ENCODE measurements at regions not wholly inside any gene's neighbourhood (a gene's known extent, or its start where the extent isn't known, plus 50 kb on each side); places are given as distances from the start of the nearest gene placed in this dataset.

DNA sequence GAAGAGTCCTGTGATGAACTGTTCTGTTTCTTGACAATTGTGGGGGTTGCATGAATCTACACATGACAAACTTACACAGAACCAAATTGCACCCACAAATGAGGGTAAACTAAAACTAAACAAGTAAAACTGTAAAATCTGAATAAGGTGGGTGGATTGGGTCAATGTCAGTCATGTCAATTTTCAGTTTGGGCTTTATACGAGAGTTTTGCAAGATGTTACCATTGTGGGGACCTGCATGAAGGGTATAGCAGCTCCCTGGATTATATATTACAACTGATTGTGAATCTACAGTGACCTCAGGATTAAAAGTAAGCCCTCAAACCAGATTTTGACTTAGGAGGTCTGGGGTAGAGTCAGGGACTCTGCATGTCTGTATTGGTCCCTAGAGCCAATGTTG lies 101.5 kb upstream of the LHX5 start:
- intact Hi-C loops (cut with DNase I) = no loop called here
- TF ChIP-seq, protein P1, sequence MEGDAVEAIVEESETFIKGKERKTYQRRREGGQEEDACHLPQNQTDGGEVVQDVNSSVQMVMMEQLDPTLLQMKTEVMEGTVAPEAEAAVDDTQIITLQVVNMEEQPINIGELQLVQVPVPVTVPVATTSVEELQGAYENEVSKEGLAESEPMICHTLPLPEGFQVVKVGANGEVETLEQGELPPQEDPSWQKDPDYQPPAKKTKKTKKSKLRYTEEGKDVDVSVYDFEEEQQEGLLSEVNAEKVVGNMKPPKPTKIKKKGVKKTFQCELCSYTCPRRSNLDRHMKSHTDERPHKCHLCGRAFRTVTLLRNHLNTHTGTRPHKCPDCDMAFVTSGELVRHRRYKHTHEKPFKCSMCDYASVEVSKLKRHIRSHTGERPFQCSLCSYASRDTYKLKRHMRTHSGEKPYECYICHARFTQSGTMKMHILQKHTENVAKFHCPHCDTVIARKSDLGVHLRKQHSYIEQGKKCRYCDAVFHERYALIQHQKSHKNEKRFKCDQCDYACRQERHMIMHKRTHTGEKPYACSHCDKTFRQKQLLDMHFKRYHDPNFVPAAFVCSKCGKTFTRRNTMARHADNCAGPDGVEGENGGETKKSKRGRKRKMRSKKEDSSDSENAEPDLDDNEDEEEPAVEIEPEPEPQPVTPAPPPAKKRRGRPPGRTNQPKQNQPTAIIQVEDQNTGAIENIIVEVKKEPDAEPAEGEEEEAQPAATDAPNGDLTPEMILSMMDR (IDR thresholded peaks at IDR 0.05) = no peak
- TF ChIP-seq POLR2A (IDR thresholded peaks at IDR 0.05) = no peak
- no peak for DNase-seq
- H3K9me3 ChIP-seq = no peaks in the 10 kb centered on the region
- H3K27me3 ChIP-seq = peaks cover 0 to 55% (median 0%) of the 10 kb centered on the region in 4 donors
- H3K36me3 ChIP-seq = no peaks in the 10 kb centered on the region
- H3K4me3 ChIP-seq = no peak overlapping the region
- 82 to 89% methylated on average over 1 of the region's 1 CpG for WGBS, 2 donors
- no peaks in the 10 kb centered on the region for H3K4me1 ChIP-seq
- no peak overlapping the region for H3K27ac ChIP-seq

DNA sequence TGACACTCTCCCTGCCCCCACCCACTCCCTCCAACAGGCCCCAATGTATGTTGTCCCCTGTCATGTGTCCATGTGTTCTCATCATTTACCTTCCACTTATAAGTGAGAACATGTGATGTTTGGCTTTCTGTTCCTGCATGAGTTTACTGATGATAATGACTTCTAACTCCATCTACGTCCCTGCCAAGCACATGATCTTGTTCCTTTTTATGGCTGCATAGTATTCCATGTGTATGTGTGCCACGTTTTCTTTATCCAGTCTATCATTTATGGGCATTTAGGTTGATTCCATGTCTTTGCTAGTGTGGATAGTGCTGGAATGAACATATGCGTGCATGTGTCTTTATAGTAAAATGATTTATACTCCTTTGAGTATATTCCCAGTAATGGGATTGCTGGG lies 100.0 kb upstream of the LHX5 start:
- no peaks in the 10 kb centered on the region for H3K9me3 ChIP-seq
- no peak for DNase-seq
- H3K27me3 ChIP-seq = peaks cover 0 to 52% (median 0%) of the 10 kb centered on the region in 4 donors
- no peak overlapping the region for H3K4me3 ChIP-seq
- intact Hi-C loops (cut with DNase I) = no loop called here
- WGBS, 2 donors = 58 to 67% methylated on average over 3 of the region's 3 CpGs
- no peaks in the 10 kb centered on the region for H3K4me1 ChIP-seq
- TF ChIP-seq POLR2A (IDR thresholded peaks at IDR 0.05) = no peak
- TF ChIP-seq, protein P1 (IDR thresholded peaks at IDR 0.05) = no peak
- no peak overlapping the region for H3K27ac ChIP-seq
- H3K36me3 ChIP-seq = no peaks in the 10 kb centered on the region

DNA sequence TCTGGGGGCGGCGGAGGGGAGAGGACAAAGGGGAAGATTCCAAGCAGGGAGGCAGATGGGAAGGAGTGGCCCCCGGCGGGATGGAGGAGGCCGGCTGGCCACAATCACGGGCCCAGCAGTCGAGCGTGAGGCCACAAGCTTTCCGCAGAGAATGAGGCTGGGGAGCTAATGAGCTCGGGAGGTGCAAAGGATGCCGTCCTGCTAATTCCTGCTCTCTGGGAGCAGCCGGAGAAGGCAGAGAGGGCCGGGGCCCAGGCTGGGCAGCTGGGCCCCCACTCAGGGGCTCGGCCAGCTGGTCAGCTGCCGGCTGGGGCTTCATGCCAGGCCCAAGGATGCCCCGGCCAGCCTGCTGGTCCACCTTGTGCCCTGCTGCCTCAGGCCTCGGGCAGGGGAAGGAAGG lies 98.1 kb upstream of the LHX5 start:
- no peak for TF ChIP-seq POLR2A (IDR thresholded peaks at IDR 0.05)
- Histone ChIP-seq H3K4me3 (no peak overlapping the region), H3K36me3 (no peaks in the 10 kb centered on the region), H3K27ac (no peak overlapping the region), H3K9me3 (no peaks in the 10 kb centered on the region), H3K4me1 (no peaks in the 10 kb centered on the region), H3K27me3 (peaks cover 0 to 52% (median 0%) of the 10 kb centered on the region in 4 donors)
- intact Hi-C loops (cut with DNase I) = no loop called here
- DNase-seq = no peak
- 60 to 62% methylated on average over 13 to 14 of the region's 17 CpGs for WGBS, 2 donors

DNA sequence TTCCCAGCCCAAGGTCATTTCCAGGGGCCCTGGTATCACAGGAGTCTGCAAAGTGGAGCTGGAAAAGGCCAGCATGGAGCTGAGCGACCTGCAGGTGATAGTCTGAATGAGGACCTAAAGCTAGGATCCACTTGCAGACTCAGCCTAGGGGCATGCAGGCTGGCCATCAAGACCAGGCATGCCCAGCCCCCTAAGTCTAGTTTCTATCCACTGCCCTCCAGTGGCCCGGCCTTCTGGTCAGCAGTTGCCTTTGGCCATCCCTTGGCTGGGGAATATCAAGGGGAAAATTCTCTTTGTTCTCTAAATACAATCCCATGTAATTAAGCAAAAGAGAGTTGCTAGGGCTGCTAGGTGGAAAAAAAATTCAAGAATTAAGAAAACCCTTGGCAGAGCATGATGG lies 96.3 kb upstream of the LHX5 start:
- H3K9me3 ChIP-seq = no peaks in the 10 kb centered on the region
- H3K36me3 ChIP-seq = no peaks in the 10 kb centered on the region
- intact Hi-C loops (cut with DNase I) = no loop called here
- no peak for DNase-seq
- peaks cover 0 to 59% (median 0%) of the 10 kb centered on the region in 4 donors for H3K27me3 ChIP-seq
- 40% methylated on average over 1 of the region's 2 CpGs; no CpG with 5 or more reads in 1 of the 2 donors for WGBS, 2 donors
- H3K4me3 ChIP-seq = no peak overlapping the region
- H3K27ac ChIP-seq = no peak overlapping the region
- TF ChIP-seq, protein P1 (IDR thresholded peaks at IDR 0.05) = no peak
- TF ChIP-seq POLR2A (IDR thresholded peaks at IDR 0.05) = no peak
- no peaks in the 10 kb centered on the region for H3K4me1 ChIP-seq

DNA sequence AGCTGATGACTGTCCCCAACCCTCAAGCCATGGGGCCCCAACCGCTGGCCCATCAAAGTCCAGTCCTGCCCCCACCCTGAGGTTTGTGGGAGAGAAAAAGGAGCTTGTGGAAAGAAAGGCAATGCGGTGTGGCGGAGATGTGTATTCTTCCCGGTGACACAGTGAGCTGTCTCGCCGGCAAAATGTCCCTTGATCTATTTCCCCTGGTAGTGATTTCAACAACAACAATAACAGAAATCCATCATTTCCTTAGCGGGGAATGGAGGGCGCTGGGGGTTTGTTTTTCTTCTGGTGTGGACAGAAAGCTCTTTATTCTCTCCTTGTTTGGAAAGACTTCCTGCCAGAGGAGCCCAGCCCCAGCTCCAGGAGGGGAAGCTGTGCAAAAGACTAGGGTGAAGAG lies 93.7 kb upstream of the LHX5 start:
- WGBS, 2 donors = 17 to 22% methylated on average over 8 of the region's 8 CpGs
- TF ChIP-seq POLR2A (IDR thresholded peaks at IDR 0.05) = no peak
- TF ChIP-seq, protein P1 (IDR thresholded peaks at IDR 0.05) = no peak

More for the DNA sequence above, 93.7 kb upstream of the LHX5 start:
- no peaks in the 10 kb centered on the region for H3K4me1 ChIP-seq
- H3K27ac ChIP-seq = no peak overlapping the region
- H3K9me3 ChIP-seq = no peaks in the 10 kb centered on the region
- H3K36me3 ChIP-seq = no peaks in the 10 kb centered on the region
- intact Hi-C loops (cut with DNase I) = no loop called here
- no peak overlapping the region for H3K4me3 ChIP-seq
- peaks cover 0 to 72% (median 0%) of the 10 kb centered on the region in 4 donors for H3K27me3 ChIP-seq
- DNase-seq = no peak
